Activated CD4-positive, alpha-beta T cell treated with anti-CD3 and anti-CD28 coated beads for 36 hours (primary cell): ENCODE measurements at regions not wholly inside any gene's neighbourhood (a gene's known extent, or its start where the extent isn't known, plus 50 kb on each side); places are given as distances from the start of the nearest gene placed in this dataset.

Source experiments
- ATAC-seq: fragments of 200-7000 bp; cut with Tn5 transposase; one replicate; pipeline ENCODE4 v1.10.0; 2021; ENCODE audit warnings: mild to moderate bottlenecking, moderate library complexity
- CTCF ChIA-PET: fragments of 350-600 bp; sonication (Branson Sonifier 250); formaldehyde crosslinking; loops from one replicate; lab custom pipeline; 2021; ENCODE audit warnings: antibody characterized with exemption; lab: Charles Lee
- POLR2A ChIA-PET: fragments of 350-600 bp; sonication (Branson Sonifier 250); formaldehyde crosslinking; loops from one replicate; lab custom pipeline; 2021; ENCODE audit warnings: antibody characterized with exemption, inconsistent platforms; lab: Charles Lee
- DNase-seq: peaks from one replicate; pipeline ENCODE4 v3.0.0-alpha.2; 2020
- H3K27ac Mint-ChIP-seq: one replicate; pipeline ENCODE4 v1.8.0; 2021; ENCODE audit warnings: mixed read lengths
- H3K27me3 Mint-ChIP-seq: one replicate; pipeline ENCODE4 v1.8.0; 2021; ENCODE audit warnings: mixed read lengths
- H3K36me3 Mint-ChIP-seq: one replicate; pipeline ENCODE4 v1.8.0; 2021; ENCODE audit warnings: low read depth, mixed read lengths
- H3K4me1 Mint-ChIP-seq: one replicate; pipeline ENCODE4 v1.8.0; 2021; ENCODE audit warnings: mixed read lengths
- H3K4me3 Mint-ChIP-seq: one replicate; pipeline ENCODE4 v1.8.0; 2021; ENCODE audit warnings: mild to moderate bottlenecking, moderate library complexity, mixed read lengths
- H3K9me3 Mint-ChIP-seq: one replicate; pipeline ENCODE4 v1.8.0; 2021; ENCODE audit warnings: low read depth, mixed read lengths
- intact Hi-C, 2 experiments: fragments of 100-400 bp; cut with DNase I in 1 of 2; cut with micrococcal nuclease in 1 of 2; formaldehyde crosslinking; loops; one replicate each; pipeline versions ENCODE4 v1.14.2 to v1.15.1; 2022 to 2024; cut with DNase I, micrococcal nuclease

DNA sequence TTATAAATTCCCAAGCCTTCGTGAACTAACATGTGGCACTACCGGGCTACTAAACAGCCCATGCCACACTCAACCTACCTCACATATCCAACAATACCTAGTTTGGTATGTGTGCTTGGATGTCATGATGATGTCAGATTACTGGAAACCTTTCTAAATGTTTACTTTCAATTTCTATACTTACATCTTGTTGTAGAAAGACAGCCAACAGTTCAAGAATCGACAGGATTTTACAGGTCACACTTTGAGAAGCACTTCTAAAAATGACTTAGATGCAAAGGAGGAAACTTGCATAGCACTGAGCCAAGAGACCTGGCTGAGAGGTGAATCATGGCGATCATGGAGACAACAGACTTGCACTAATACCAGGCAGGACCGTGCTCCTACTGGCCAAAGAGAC, 209.9 kb downstream of the COL4A1 start:
- ChIA-PET CTCF (no interaction called here), POLR2A (no interaction called here)
- Mint-ChIP-seq H3K9me3 (peaks cover 17% of the 10 kb centered on the region), H3K4me3 (no peak overlapping the region), H3K4me1 (peaks cover 5% of the 10 kb centered on the region), H3K27ac (no peak overlapping the region), H3K36me3 (no peaks in the 10 kb centered on the region), H3K27me3 (peaks cover 3% of the 10 kb centered on the region)
- no peak for DNase-seq
- peak; percentile 50 for ATAC-seq
- intact Hi-C loops: no loop called here

DNA sequence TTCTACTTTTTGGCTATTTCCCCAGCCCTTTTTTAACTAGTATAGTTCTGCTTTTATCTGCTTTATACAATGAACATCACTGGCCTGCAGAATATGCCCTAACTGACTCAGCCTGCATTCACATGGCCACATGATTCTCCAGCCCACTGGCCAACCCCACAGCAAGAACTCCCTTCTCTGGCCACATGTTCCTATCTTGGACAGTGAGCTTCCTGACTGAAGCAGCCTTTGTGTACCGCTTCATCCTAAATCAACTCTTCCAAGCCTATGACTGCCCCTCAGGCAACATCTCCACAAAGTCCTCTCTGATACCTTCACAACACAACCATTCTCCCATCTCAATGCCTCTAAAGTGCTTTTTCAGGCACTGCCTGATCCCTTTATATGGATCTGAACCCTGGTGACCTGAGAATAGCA, 214.1 kb downstream of the COL4A1 start:
- no peak overlapping the region for H3K4me3 Mint-ChIP-seq
- peaks cover 5% of the 10 kb centered on the region for H3K27me3 Mint-ChIP-seq
- POLR2A ChIA-PET: no interaction called here
- intact Hi-C loops: no loop called here
- H3K36me3 Mint-ChIP-seq: no peaks in the 10 kb centered on the region
- no peak overlapping the region for H3K27ac Mint-ChIP-seq
- peaks cover 5% of the 10 kb centered on the region for H3K4me1 Mint-ChIP-seq
- ATAC-seq (no peak), DNase-seq (no peak)
- CTCF ChIA-PET: no interaction called here
- no peaks in the 10 kb centered on the region for H3K9me3 Mint-ChIP-seq

DNA sequence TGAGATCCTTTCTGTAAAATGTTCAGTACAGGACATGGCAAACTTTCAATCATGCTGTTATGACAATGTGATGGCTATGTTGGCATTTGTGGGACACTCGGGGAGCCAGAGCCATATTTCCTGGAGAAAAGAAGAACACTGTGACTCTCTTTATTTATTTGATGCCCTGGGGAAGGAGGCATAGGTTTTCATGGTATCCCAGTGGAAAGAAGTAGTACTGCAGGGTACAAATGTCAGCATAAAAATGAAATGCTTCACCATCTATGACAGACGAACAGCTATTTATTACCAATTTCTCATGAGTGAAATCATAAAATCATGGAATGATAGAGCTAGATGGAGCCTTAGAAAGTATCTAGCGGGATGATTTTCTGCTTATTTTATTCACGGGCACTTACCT, 217.1 kb downstream of the COL4A1 start:
- H3K27me3 Mint-ChIP-seq: peaks cover 5% of the 10 kb centered on the region
- H3K36me3 Mint-ChIP-seq: no peaks in the 10 kb centered on the region
- H3K9me3 Mint-ChIP-seq: no peaks in the 10 kb centered on the region
- no peak overlapping the region for H3K4me3 Mint-ChIP-seq
- no peak overlapping the region for H3K27ac Mint-ChIP-seq
- DNase-seq: no peak
- CTCF ChIA-PET: no interaction called here
- POLR2A ChIA-PET: no interaction called here
- ATAC-seq: no peak
- peaks cover 4% of the 10 kb centered on the region for H3K4me1 Mint-ChIP-seq
- intact Hi-C loops: no loop called here

DNA sequence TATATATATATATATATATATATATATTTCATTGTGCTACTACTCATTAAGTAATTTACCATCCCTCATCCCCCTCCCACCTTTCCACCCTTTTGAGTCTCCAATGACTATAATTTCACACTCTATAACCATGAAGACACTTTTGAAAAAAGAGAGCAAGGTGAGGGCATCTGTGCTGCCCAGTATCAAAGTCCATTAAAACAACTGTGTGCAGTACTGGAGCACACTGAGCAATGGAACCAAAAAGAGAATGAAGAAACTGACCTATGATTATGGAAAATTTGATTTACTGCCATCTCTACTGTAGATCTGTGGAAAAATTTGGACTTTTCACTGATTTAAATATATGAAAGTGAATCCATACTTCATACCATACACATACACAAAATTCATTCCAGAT, 217.9 kb downstream of the COL4A1 start:
- POLR2A ChIA-PET: no interaction called here
- Mint-ChIP-seq H3K27me3 (peaks cover 8% of the 10 kb centered on the region), H3K4me1 (no peaks in the 10 kb centered on the region), H3K36me3 (no peaks in the 10 kb centered on the region), H3K27ac (no peak overlapping the region), H3K4me3 (no peak overlapping the region), H3K9me3 (no peaks in the 10 kb centered on the region)
- DNase-seq (no peak), ATAC-seq (no peak)
- intact Hi-C loops: no loop called here
- CTCF ChIA-PET: no interaction called here

DNA sequence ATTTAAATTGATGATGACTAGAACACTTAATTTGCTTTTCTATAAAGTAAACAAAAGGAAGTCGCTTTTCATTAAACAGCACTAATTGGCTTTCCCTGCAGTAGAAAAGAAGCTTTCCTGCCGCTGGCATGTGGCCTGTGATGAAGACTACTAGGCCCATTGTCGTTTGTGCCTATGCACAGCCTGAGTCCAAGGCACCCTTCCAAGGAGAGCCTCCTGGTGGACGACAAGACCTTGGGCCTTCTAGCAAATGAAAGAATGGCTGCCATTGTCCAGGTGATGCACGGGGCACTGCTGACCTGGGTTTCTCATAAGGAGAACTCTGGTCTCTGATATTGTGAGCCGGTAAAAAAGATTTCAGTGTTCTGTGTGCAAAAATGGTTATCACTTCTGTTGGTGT, 233.0 kb downstream of the COL4A1 start:
- intact Hi-C loops: no loop called here
- no peak overlapping the region for H3K27ac Mint-ChIP-seq
- ATAC-seq: no peak
- no peak for DNase-seq
- no peaks in the 10 kb centered on the region for H3K36me3 Mint-ChIP-seq
- ChIA-PET POLR2A (no interaction called here), CTCF (no interaction called here)
- H3K27me3 Mint-ChIP-seq: peaks cover 10% of the 10 kb centered on the region
- H3K4me1 Mint-ChIP-seq: no peaks in the 10 kb centered on the region
- no peaks in the 10 kb centered on the region for H3K9me3 Mint-ChIP-seq
- H3K4me3 Mint-ChIP-seq: no peak overlapping the region

DNA sequence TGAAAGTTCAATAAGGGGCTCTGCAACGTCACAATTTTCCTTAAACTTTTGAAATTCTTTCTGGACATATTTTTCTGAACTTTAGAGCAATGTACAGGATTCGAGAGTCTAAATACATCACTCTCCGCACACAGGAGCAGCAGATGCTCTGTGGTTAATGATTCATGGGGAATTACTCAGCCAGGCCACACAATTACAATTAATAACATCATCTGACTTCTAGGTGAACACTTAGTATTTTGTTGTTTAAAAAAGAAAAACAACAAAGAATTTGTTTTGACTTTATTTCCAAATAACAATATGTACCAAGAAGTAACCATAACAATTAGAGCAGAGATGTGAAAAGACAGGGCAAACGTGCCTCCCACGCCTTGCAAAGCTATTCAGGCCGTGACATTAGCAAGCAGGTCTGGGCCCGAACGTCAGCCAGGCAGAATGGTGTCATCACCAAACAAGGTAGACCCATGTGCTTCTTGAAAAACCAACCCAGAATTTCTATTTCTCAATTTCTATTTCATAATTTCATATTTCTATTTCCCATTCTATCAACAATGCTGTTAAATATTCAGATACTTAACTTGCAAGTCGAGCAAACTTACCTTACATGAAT, 236.3 kb downstream of the COL4A1 start:
- no peak overlapping the region for H3K4me3 Mint-ChIP-seq
- no peak overlapping the region for H3K27ac Mint-ChIP-seq
- no peaks in the 10 kb centered on the region for H3K4me1 Mint-ChIP-seq
- CTCF ChIA-PET: no interaction called here
- H3K27me3 Mint-ChIP-seq: no peaks in the 10 kb centered on the region
- ATAC-seq (no peak), DNase-seq (no peak)
- POLR2A ChIA-PET: no interaction called here
- intact Hi-C loops: no loop called here
- H3K36me3 Mint-ChIP-seq: no peaks in the 10 kb centered on the region
- no peaks in the 10 kb centered on the region for H3K9me3 Mint-ChIP-seq

DNA sequence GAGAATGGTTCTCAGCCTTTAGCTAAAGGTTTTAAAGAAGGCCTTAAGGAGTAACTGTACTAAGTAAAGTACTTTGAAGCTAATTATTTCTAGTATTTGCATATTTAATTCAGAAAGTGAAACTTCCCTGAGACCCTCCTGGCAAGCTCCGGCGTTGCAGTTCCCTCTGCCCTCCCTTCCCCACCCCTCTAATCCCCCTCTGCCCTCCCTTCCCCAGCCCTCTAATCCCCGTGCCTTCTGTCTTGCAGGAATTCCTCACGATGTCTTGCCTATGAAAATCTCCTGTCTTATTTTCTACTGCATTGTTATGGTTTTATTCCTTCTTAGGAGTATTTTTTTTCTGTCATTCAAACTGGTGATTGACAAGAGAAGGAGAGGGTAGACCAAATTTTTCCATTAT, 236.9 kb downstream of the COL4A1 start:
- intact Hi-C loops: no loop called here

DNA sequence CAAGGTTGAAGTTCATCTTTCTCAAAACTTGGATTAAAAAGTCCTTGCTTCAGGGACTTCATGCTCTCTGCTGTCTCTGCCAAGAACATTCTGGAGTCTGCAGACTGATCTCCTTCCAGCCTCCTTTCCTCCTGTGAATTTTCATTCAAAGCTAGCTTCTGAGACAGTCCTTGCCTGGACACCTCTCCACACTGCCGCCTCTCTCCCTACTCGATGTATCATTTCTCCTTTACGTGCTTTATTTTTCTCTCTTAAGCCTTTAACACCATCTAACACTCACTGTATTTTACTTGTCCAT, 238.8 kb downstream of the COL4A1 start:
- ChIA-PET CTCF (no interaction called here), POLR2A (no interaction called here)
- H3K4me1 Mint-ChIP-seq: no peaks in the 10 kb centered on the region
- H3K9me3 Mint-ChIP-seq: no peaks in the 10 kb centered on the region
- no peak overlapping the region for H3K27ac Mint-ChIP-seq
- intact Hi-C loops: no loop called here
- DNase-seq: no peak
- no peaks in the 10 kb centered on the region for H3K36me3 Mint-ChIP-seq
- no peaks in the 10 kb centered on the region for H3K27me3 Mint-ChIP-seq
- ATAC-seq: no peak
- H3K4me3 Mint-ChIP-seq: no peak overlapping the region

More for the DNA sequence above, 236.9 kb downstream of the COL4A1 start:
- no peaks in the 10 kb centered on the region for H3K36me3 Mint-ChIP-seq
- ATAC-seq (no peak), DNase-seq (no peak)
- no peaks in the 10 kb centered on the region for H3K4me1 Mint-ChIP-seq
- H3K9me3 Mint-ChIP-seq: no peaks in the 10 kb centered on the region
- no peak overlapping the region for H3K27ac Mint-ChIP-seq
- H3K27me3 Mint-ChIP-seq: no peaks in the 10 kb centered on the region
- no peak overlapping the region for H3K4me3 Mint-ChIP-seq
- POLR2A ChIA-PET: no interaction called here
- CTCF ChIA-PET: no interaction called here

DNA sequence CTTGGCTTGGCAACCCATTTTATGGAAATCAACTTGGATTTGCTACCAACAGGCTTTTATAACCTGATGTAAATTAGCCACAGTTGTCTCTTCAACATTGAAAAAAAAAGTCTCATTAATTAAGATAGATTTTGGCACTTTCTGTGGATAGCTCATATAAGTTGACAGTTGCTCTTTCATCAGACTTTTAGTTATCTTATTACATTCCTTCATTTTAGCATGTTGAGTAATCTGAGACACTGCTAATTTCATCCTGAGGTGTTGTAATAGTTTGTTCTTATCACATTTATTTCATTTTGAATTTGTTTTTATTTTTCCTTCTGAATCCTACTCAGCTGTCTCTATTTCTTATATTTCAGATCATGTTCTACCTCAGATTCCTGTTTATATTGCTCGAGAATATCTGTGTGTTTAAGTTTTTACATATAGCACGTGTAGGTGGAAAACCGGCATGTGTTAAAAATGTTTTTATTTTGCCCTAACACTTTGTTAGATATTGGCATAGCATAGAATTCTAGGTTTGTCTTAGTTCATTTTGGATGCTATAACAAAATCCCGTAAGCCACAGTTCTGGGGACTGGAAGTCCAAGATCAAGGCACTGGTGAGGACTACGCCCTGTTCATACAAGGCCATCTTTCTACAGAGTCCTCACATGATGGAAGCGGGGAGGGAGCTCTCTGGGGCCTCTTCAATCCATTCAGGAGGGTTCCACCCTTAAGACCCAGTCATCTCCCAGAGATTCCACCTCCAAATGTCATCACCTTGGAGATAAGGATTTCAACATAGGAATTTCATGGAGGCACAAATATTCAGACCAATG, 239.4 kb downstream of the COL4A1 start:
- H3K27ac Mint-ChIP-seq: no peak overlapping the region
- ATAC-seq: no peak
- H3K4me3 Mint-ChIP-seq: no peak overlapping the region
- no peaks in the 10 kb centered on the region for H3K36me3 Mint-ChIP-seq
- H3K27me3 Mint-ChIP-seq: no peaks in the 10 kb centered on the region
- H3K4me1 Mint-ChIP-seq: no peaks in the 10 kb centered on the region
- no peak for DNase-seq
- CTCF ChIA-PET: no interaction called here
- POLR2A ChIA-PET: no interaction called here
- H3K9me3 Mint-ChIP-seq: no peaks in the 10 kb centered on the region
- intact Hi-C loops: no loop called here

DNA sequence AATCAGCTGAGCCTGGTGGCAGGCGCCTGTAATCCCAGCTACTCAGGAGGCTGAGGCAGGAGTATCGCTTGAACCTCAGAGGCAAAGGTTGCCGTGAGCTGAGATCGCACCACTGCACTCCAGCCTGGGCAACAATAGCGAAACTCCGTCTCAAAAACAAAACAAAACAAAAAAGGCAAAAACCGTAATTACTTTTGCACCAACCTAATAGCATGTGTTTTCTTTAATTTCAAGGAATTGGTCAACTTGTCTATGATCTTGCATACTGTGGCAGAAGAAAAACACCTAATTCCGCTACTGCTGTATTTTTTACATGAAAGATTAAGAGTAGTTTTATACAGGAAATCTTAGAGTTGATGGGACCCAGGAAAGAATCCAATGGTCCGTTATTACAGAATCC, 241.2 kb downstream of the COL4A1 start:
- no peak overlapping the region for H3K4me3 Mint-ChIP-seq
- CTCF ChIA-PET: no interaction called here
- ATAC-seq (no peak), DNase-seq (no peak)
- no peaks in the 10 kb centered on the region for H3K9me3 Mint-ChIP-seq
- no peak overlapping the region for H3K27ac Mint-ChIP-seq
- H3K36me3 Mint-ChIP-seq: no peaks in the 10 kb centered on the region
- intact Hi-C loops: no loop called here
- H3K27me3 Mint-ChIP-seq: no peaks in the 10 kb centered on the region
- H3K4me1 Mint-ChIP-seq: no peaks in the 10 kb centered on the region
- POLR2A ChIA-PET: no interaction called here

DNA sequence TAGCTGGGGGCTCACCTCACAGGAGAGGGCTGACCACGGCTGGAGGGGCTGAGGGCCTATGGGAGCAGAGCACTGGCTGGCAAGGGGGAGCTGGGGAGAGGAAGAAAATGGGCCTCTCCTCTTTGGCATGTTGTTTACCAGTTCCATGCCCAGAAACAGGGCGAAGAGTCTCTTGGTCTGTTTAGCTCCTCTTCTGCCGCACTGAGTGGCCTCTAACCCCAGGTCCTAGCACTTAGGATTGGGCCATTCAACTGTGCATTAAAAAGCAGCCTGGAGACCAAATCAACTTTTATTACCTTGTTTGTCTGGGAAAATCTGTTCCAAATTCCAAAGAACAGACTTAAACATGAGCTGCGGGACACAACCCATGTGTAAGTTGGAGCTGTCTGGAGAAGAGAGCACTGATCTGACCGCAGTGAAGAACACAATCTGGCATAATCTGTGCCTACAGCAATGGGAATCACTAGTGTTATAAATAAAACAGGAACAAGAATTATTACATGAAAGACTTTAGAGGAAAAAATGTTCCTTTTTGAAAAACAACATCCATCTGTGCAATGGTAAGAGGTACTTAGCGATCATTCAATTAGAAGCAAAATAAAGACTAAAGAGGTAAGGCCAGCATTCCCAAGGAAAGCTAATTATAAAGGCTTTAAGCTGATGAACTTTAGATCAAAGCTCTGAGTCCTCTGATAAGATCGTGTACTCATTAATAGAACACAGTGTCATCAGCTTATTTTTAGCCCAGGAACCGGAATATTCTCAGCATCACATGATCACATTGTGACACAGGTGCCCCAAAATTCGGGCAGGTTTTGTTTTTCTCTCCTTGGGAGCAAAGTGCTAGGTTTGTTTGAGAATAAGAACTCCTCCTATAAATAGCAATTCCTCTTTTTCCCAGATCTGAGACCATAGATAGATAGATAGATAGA, 243.2 kb downstream of the COL4A1 start:
- ATAC-seq: no peak
- POLR2A ChIA-PET: no interaction called here
- H3K36me3 Mint-ChIP-seq: no peaks in the 10 kb centered on the region
- no peak overlapping the region for H3K27ac Mint-ChIP-seq
- no peak overlapping the region for H3K4me3 Mint-ChIP-seq
- no peak for DNase-seq
- intact Hi-C loops: no loop called here
- CTCF ChIA-PET: interaction anchor here (1.0 kb wide), 1 partner anchor 9 kb away, joined by 4 read pairs; no protein-coding TSS in a partner anchor
- H3K27me3 Mint-ChIP-seq: no peaks in the 10 kb centered on the region
- no peaks in the 10 kb centered on the region for H3K9me3 Mint-ChIP-seq
- no peaks in the 10 kb centered on the region for H3K4me1 Mint-ChIP-seq
